MM.1S (cell line): ENCODE measurements at regions not wholly inside any gene's neighbourhood (a gene's known extent, or its start where the extent isn't known, plus 50 kb on each side); places are given as distances from the start of the nearest gene placed in this dataset.

Source experiments
- DNase-seq: peaks from one replicate; pipeline ENCODE4 v3.0.0-alpha.2; 2015
- H2AFZ ChIP-seq: fragments of 300-600 bp; sonication (generic); 2 replicates; pipeline ENCODE4 v1.6.0; 2016; ENCODE audit warnings: antibody characterized with exemption, low read length
- H3F3A ChIP-seq: fragments of 300-600 bp; sonication (generic); 2 replicates; pipeline ENCODE4 v1.6.1; 2016; ENCODE audit warnings: mild to moderate bottlenecking, antibody characterized with exemption, low read length, moderate library complexity, mixed read lengths; ENCODE audit not compliant: insufficient read depth
- H3K27ac ChIP-seq: fragments of 300-600 bp; sonication (generic); 2 replicates; pipeline ENCODE4 v1.5.1; 2016; ENCODE audit warnings: mild to moderate bottlenecking, low read length
- H3K27me3 ChIP-seq: fragments of 300-600 bp; sonication (generic); replicated peaks from 2 replicates; pipeline ENCODE4 v1.6.0; 2016; ENCODE audit warnings: low read length; ENCODE audit not compliant: insufficient read depth
- H3K36me3 ChIP-seq: fragments of 300-600 bp; sonication (generic); replicated peaks from 2 replicates; pipeline ENCODE4 v1.6.1; 2016; ENCODE audit warnings: mild to moderate bottlenecking, low read length, mixed read lengths; ENCODE audit not compliant: insufficient read depth
- H3K4me1 ChIP-seq: fragments of 300-600 bp; sonication (generic); 2 replicates; pipeline ENCODE4 v1.6.1; 2016; ENCODE audit warnings: low read length, mixed read lengths
- H3K4me2 ChIP-seq: fragments of 300-600 bp; sonication (generic); 2 replicates; pipeline ENCODE4 v1.6.0; 2016; ENCODE audit warnings: low read depth, low read length
- H3K4me3 ChIP-seq: fragments of 300-600 bp; sonication (generic); 2 replicates; pipeline ENCODE4 v1.5.1; 2016; ENCODE audit warnings: low read length, mixed read lengths
- H3K79me2 ChIP-seq: fragments of 300-600 bp; sonication (generic); 2 replicates; pipeline ENCODE4 v1.6.1; 2016; ENCODE audit warnings: mixed run types, low read length, mixed read lengths
- H3K9ac ChIP-seq: fragments of 300-600 bp; sonication (generic); 2 replicates; pipeline ENCODE4 v1.6.1; 2016; ENCODE audit warnings: low read length, mixed read lengths
- H3K9me2 ChIP-seq: fragments of 300-600 bp; sonication (generic); replicated peaks from 2 replicates; pipeline ENCODE4 v1.6.1; 2016; ENCODE audit warnings: mild to moderate bottlenecking, low read length, mixed read lengths; ENCODE audit not compliant: insufficient read depth
- H3K9me3 ChIP-seq: fragments of 300-600 bp; sonication (generic); replicated peaks from 2 replicates; pipeline ENCODE4 v1.6.1; 2016; ENCODE audit warnings: mild to moderate bottlenecking, low read length, mixed read lengths; ENCODE audit not compliant: insufficient read depth
- H4K20me1 ChIP-seq: fragments of 300-600 bp; sonication (generic); 2 replicates; pipeline ENCODE4 v1.6.1; 2016; ENCODE audit warnings: mild to moderate bottlenecking, low read length, moderate library complexity, mixed read lengths; ENCODE audit not compliant: insufficient read depth
- CTCF ChIP-seq: fragments of 300-600 bp; sonication (generic); IDR thresholded peaks from 2 replicates; pipeline ENCODE4 v1.5.1; 2016; ENCODE audit warnings: antibody characterized with exemption, low read length, mixed read lengths
- EZH2 ChIP-seq: fragments of 300-600 bp; sonication (generic); optimal IDR thresholded peaks from 2 replicates; pipeline ENCODE3; 2017; ENCODE audit warnings: low read depth, mild to moderate bottlenecking, antibody characterized with exemption, low read length, mixed read lengths
- EZH2phosphoT487 ChIP-seq: fragments of 300-600 bp; sonication (generic); IDR thresholded peaks from 2 replicates; pipeline ENCODE4 v1.6.1; 2018; ENCODE audit warnings: antibody characterized with exemption, low read length

- Histone ChIP-seq H3K27ac (no peak overlapping the region), H3K4me2 (no peak overlapping the region), H3K4me3 (no peak overlapping the region), H3K79me2 (no peaks in the 10 kb centered on the region), H3K9me2 (no peaks in the 10 kb centered on the region), H3K36me3 (no peaks in the 10 kb centered on the region), H4K20me1 (no peaks in the 10 kb centered on the region), H3K9me3 (no peaks in the 10 kb centered on the region), H3K27me3 (no peaks in the 10 kb centered on the region), H3K9ac (no peak overlapping the region), H3K4me1 (no peaks in the 10 kb centered on the region), H3F3A (no peaks in the 10 kb centered on the region), H2AFZ (no peak overlapping the region)
- no peak for DNase-seq
- TF ChIP-seq CTCF, result no peak
- no peak for TF ChIP-seq EZH2phosphoT487
- TF ChIP-seq EZH2, result no peak
Observed at GRCh38 chr10:3593611-3594010, 191.4 kb downstream of the KLF6 start.

- Histone ChIP-seq H3K27ac (no peak overlapping the region), H3K4me1 (no peaks in the 10 kb centered on the region), H3K9ac (no peak overlapping the region), H3K9me3 (no peaks in the 10 kb centered on the region), H2AFZ (no peak overlapping the region), H3K4me3 (no peak overlapping the region), H3F3A (no peaks in the 10 kb centered on the region), H3K27me3 (no peaks in the 10 kb centered on the region), H3K36me3 (no peaks in the 10 kb centered on the region), H3K9me2 (no peaks in the 10 kb centered on the region), H4K20me1 (no peaks in the 10 kb centered on the region), H3K79me2 (no peaks in the 10 kb centered on the region), H3K4me2 (no peak overlapping the region)
- DNase-seq, result no peak
- TF ChIP-seq EZH2phosphoT487 (no peak), CTCF (no peak), EZH2 (no peak)
Observed at GRCh38 chr10:3592424-3592823, 192.6 kb downstream of the KLF6 start.

GRCh38 chr10:3588816-3589215, 196.2 kb downstream of the KLF6 start:
- no peaks in the 10 kb centered on the region for H3K9me2 ChIP-seq

GRCh38 chr10:3588346-3588745, 196.7 kb downstream of the KLF6 start:
- Histone ChIP-seq H3K9ac (no peak overlapping the region), H3F3A (no peaks in the 10 kb centered on the region), H3K27ac (no peak overlapping the region), H3K9me2 (no peaks in the 10 kb centered on the region), H3K27me3 (no peaks in the 10 kb centered on the region), H3K79me2 (no peaks in the 10 kb centered on the region), H3K4me3 (no peak overlapping the region), H3K36me3 (no peaks in the 10 kb centered on the region), H4K20me1 (no peaks in the 10 kb centered on the region), H3K9me3 (no peaks in the 10 kb centered on the region), H3K4me1 (no peaks in the 10 kb centered on the region), H2AFZ (no peak overlapping the region), H3K4me2 (no peak overlapping the region)
- no peak for DNase-seq
- no peak for TF ChIP-seq CTCF
- TF ChIP-seq EZH2phosphoT487, result no peak
- TF ChIP-seq EZH2, result no peak

More at GRCh38 chr10:3588816-3589215, 196.2 kb downstream of the KLF6 start:
- Histone ChIP-seq H3K4me2 (no peak overlapping the region), H3K79me2 (no peaks in the 10 kb centered on the region), H3K27me3 (no peaks in the 10 kb centered on the region), H3F3A (no peaks in the 10 kb centered on the region), H3K36me3 (no peaks in the 10 kb centered on the region), H3K4me3 (no peak overlapping the region), H3K9ac (no peak overlapping the region), H3K4me1 (no peaks in the 10 kb centered on the region), H2AFZ (no peak overlapping the region), H4K20me1 (no peaks in the 10 kb centered on the region), H3K27ac (no peak overlapping the region), H3K9me3 (no peaks in the 10 kb centered on the region)
- TF ChIP-seq EZH2phosphoT487 (no peak), EZH2 (no peak)
- DNase-seq, result no peak
